ENCODE measurements at regions not wholly inside any gene's neighbourhood (a gene's known extent, or its start where the extent isn't known, plus 50 kb on each side); places are given as distances from the start of the nearest gene placed in this dataset.

- DNase-seq (ENCODE audit: low spot score): no peak
- no peak for TF ChIP-seq CTCF (IDR thresholded peaks at IDR 0.05; ENCODE audit: extremely low read depth, insufficient read depth, missing control alignments)
- in situ Hi-C loops (cut with MboI; ENCODE audit: low pct_unique_long_range_greater_than_20kb, low sequenced_read_pairs, unreplicated experiment): no loop called here
Measured at GRCh38 chr5:111676926-111677415, 80.0 kb downstream of the NREP start.

- in situ Hi-C loops (cut with MboI; ENCODE audit: low pct_unique_long_range_greater_than_20kb, low sequenced_read_pairs, unreplicated experiment): no loop called here
- DNase-seq (ENCODE audit: low spot score): no peak
- no peak for TF ChIP-seq CTCF (IDR thresholded peaks at IDR 0.05; ENCODE audit: extremely low read depth, insufficient read depth, missing control alignments)
Measured at GRCh38 chr5:111676466-111676865, 80.5 kb downstream of the NREP start.

- no peak for TF ChIP-seq CTCF (IDR thresholded peaks at IDR 0.05; ENCODE audit: extremely low read depth, insufficient read depth, missing control alignments)
- DNase-seq (ENCODE audit: low spot score): no peak
- in situ Hi-C loops (cut with MboI; ENCODE audit: low pct_unique_long_range_greater_than_20kb, low sequenced_read_pairs, unreplicated experiment): no loop called here
Measured at GRCh38 chr5:111675201-111675934, 81.6 kb downstream of the NREP start.

- DNase-seq (ENCODE audit: low spot score): no peak
- in situ Hi-C loops (cut with MboI; ENCODE audit: low pct_unique_long_range_greater_than_20kb, low sequenced_read_pairs, unreplicated experiment): no loop called here
- no peak for TF ChIP-seq CTCF (IDR thresholded peaks at IDR 0.05; ENCODE audit: extremely low read depth, insufficient read depth, missing control alignments)
Measured at GRCh38 chr5:111673891-111674626, 82.9 kb downstream of the NREP start.

GRCh38 chr5:111672099-111672498 is 84.9 kb downstream of the NREP start:
- no peak for DNase-seq (ENCODE audit: low spot score)
- in situ Hi-C loops (cut with MboI; ENCODE audit: low pct_unique_long_range_greater_than_20kb, low sequenced_read_pairs, unreplicated experiment): no loop called here
- no peak for TF ChIP-seq CTCF (IDR thresholded peaks at IDR 0.05; ENCODE audit: extremely low read depth, insufficient read depth, missing control alignments)

GRCh38 chr5:111670826-111671492 is 86.0 kb downstream of the NREP start:
- DNase-seq (ENCODE audit: low spot score): no peak
- in situ Hi-C loops (cut with MboI; ENCODE audit: low pct_unique_long_range_greater_than_20kb, low sequenced_read_pairs, unreplicated experiment): no loop called here
- TF ChIP-seq CTCF (IDR thresholded peaks at IDR 0.05; ENCODE audit: extremely low read depth, insufficient read depth, missing control alignments): no peak

All from GM13977 (cell line).